SK-N-SH treated with all-trans-retinoic acid at 6 μM for 48 hours (cell line): ENCODE measurements at regions not wholly inside any gene's neighbourhood (a gene's known extent, or its start where the extent isn't known, plus 50 kb on each side); places are given as distances from the start of the nearest gene placed in this dataset.

Source experiments
- PPARA ChIP-seq: fragments of 250-450 bp; sonication (Bioruptor Pico); IDR thresholded peaks from 2 replicates; pipeline ENCODE4 v1.5.0; 2020; ENCODE audit warnings: mild to moderate bottlenecking, borderline replicate concordance
- RARB ChIP-seq: fragments of 250-450 bp; sonication (Bioruptor Pico); IDR thresholded peaks from 2 replicates; pipeline ENCODE4 v1.8.0; 2021; ENCODE audit warnings: mild to moderate bottlenecking, moderate library complexity
- SNAI2 ChIP-seq: fragments of 250-450 bp; sonication (Bioruptor Pico); IDR thresholded peaks from 2 replicates; pipeline ENCODE4 v1.5.0; 2020; ENCODE audit warnings: mild to moderate bottlenecking, moderate library complexity
- ZNF70 ChIP-seq: fragments of 450-650 bp; formaldehyde crosslinking; IDR thresholded peaks from 2 replicates; pipeline ENCODE4 v1.5.0; 2020; ENCODE audit warnings: mild to moderate bottlenecking, moderate library complexity
- ZNF8 ChIP-seq: fragments of 450-650 bp; formaldehyde crosslinking; IDR thresholded peaks from 2 replicates; pipeline ENCODE4 v1.5.0; 2020; ENCODE audit warnings: mild to moderate bottlenecking, moderate library complexity
- TF ChIP-seq, protein P1 (sequence below): fragments of 250-450 bp; sonication (Bioruptor Pico); IDR thresholded peaks from 2 replicates; pipeline ENCODE4 v1.5.1; 2020; ENCODE audit warnings: low read depth, mild to moderate bottlenecking, moderate library complexity
- TF ChIP-seq, protein P2 (sequence below): fragments of 250-450 bp; sonication (Bioruptor Pico); IDR thresholded peaks from 2 replicates; pipeline ENCODE4 v1.8.0; 2021; ENCODE audit warnings: low read depth, mild to moderate bottlenecking, moderate library complexity, borderline replicate concordance

DNA sequence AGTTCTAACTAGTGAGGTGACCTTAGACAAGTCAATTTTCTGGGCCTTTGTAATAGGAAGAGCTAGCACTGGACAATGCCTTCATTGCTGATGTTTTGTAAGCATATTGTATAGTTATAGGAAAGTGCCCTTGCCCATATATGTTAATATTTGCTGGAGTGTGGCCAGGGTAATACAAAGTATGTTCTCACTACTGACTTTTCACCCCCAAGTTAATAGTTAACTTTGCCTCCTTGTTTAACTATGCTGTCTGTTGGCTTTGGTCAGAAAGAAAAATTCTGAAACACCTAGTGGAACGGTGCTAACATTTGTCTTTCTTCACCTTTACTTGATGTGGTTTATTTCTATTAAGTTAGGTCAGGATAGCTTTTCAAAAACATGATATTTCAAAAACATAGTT, 287.4 kb upstream of the CTNNB1 start:
- TF ChIP-seq SNAI2 (CRISPR knock-in tag) = no peak
- TF ChIP-seq, protein P1, sequence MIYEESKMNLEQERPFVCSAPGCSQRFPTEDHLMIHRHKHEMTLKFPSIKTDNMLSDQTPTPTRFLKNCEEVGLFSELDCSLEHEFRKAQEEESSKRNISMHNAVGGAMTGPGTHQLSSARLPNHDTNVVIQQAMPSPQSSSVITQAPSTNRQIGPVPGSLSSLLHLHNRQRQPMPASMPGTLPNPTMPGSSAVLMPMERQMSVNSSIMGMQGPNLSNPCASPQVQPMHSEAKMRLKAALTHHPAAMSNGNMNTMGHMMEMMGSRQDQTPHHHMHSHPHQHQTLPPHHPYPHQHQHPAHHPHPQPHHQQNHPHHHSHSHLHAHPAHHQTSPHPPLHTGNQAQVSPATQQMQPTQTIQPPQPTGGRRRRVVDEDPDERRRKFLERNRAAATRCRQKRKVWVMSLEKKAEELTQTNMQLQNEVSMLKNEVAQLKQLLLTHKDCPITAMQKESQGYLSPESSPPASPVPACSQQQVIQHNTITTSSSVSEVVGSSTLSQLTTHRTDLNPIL (CRISPR knock-in tag) = no peak
- no peak for TF ChIP-seq PPARA (CRISPR knock-in tag)
- TF ChIP-seq ZNF8 (CRISPR knock-in tag) = no peak
- no peak for TF ChIP-seq ZNF70 (CRISPR knock-in tag)
- TF ChIP-seq RARB = no peak
- TF ChIP-seq, protein P2, sequence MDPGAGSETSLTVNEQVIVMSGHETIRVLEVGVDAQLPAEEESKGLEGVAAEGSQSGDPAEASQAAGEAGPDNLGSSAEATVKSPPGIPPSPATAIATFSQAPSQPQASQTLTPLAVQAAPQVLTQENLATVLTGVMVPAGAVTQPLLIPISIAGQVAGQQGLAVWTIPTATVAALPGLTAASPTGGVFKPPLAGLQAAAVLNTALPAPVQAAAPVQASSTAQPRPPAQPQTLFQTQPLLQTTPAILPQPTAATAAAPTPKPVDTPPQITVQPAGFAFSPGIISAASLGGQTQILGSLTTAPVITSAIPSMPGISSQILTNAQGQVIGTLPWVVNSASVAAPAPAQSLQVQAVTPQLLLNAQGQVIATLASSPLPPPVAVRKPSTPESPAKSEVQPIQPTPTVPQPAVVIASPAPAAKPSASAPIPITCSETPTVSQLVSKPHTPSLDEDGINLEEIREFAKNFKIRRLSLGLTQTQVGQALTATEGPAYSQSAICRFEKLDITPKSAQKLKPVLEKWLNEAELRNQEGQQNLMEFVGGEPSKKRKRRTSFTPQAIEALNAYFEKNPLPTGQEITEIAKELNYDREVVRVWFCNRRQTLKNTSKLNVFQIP (CRISPR knock-in tag) = no peak
